PFSK-1 (cell line): ENCODE measurements at regions not wholly inside any gene's neighbourhood (a gene's known extent, or its start where the extent isn't known, plus 50 kb on each side); places are given as distances from the start of the nearest gene placed in this dataset.

Source experiments
- FOXP2 ChIP-seq: optimal IDR thresholded peaks from 2 replicates; pipeline ENCODE3; 2011; ENCODE audit warnings: borderline replicate concordance, control low read depth, inconsistent platforms; ENCODE audit not compliant: insufficient read depth; ENCODE audit errors: extremely low read length, extremely low read depth
- POLR2AphosphoS5 ChIP-seq: IDR thresholded peaks from 2 replicates; pipeline ENCODE4 v1.6.1; 2012; ENCODE audit warnings: low read depth, mild to moderate bottlenecking, control low read depth, low read length, moderate library complexity
- REST ChIP-seq, 2 experiments: IDR thresholded peaks; 2 replicates each; pipeline versions ENCODE4 v1.6.1 to v1.8.0; 2011 to 2012; ENCODE audit warnings: low read depth in 2 of 2, low read length in 2 of 2, control low read depth in 1 of 2, inconsistent platforms in 1 of 2, mild to moderate bottlenecking in 1 of 2, moderate library complexity in 1 of 2; ENCODE audit not compliant: insufficient read depth in 1 of 2
- SIN3A ChIP-seq: IDR thresholded peaks from 2 replicates; pipeline ENCODE4 v1.6.1; 2012; ENCODE audit warnings: mild to moderate bottlenecking, low read length, moderate library complexity, borderline replicate concordance; ENCODE audit not compliant: insufficient read depth
- TAF1 ChIP-seq: IDR thresholded peaks from 2 replicates; pipeline ENCODE4 v1.6.1; 2012; ENCODE audit warnings: low read length, control low read depth, borderline replicate concordance; ENCODE audit not compliant: insufficient read depth

GRCh38 chr10:89985446-89985845, 284.1 kb downstream of the KIF20B start:
- no peak for TF ChIP-seq TAF1
- TF ChIP-seq POLR2AphosphoS5 = no peak
- TF ChIP-seq FOXP2 = no peak
- no peak for TF ChIP-seq REST (IDR thresholded peaks at IDR 0.05; ENCODE audit: insufficient read depth in 1 of 2, low read depth in 2 of 2, low read length in 2 of 2)
- no peak for TF ChIP-seq SIN3A

- TF ChIP-seq POLR2AphosphoS5 = no peak
- TF ChIP-seq TAF1 = no peak
- TF ChIP-seq REST (IDR thresholded peaks at IDR 0.05; ENCODE audit: insufficient read depth in 1 of 2, low read depth in 2 of 2, low read length in 2 of 2) = no peak
- TF ChIP-seq SIN3A = no peak
- no peak for TF ChIP-seq FOXP2
Observed at GRCh38 chr10:89992575-89992974, 291.2 kb downstream of the KIF20B start.

- TF ChIP-seq REST (IDR thresholded peaks at IDR 0.05; ENCODE audit: insufficient read depth in 1 of 2, low read depth in 2 of 2, low read length in 2 of 2) = no peak
- TF ChIP-seq FOXP2 = no peak
- no peak for TF ChIP-seq POLR2AphosphoS5
- TF ChIP-seq SIN3A = no peak
- no peak for TF ChIP-seq TAF1
Observed at GRCh38 chr10:90007226-90007625, 305.8 kb downstream of the KIF20B start.

GRCh38 chr10:90018819-90019218, 317.4 kb downstream of the KIF20B start:
- TF ChIP-seq POLR2AphosphoS5 (no peak), FOXP2 (no peak), REST (IDR thresholded peaks at IDR 0.05; ENCODE audit: insufficient read depth in 1 of 2, low read depth in 2 of 2, low read length in 2 of 2) (no peak), TAF1 (no peak), SIN3A (no peak)

- TF ChIP-seq REST (IDR thresholded peaks at IDR 0.05; ENCODE audit: insufficient read depth in 1 of 2, low read depth in 2 of 2, low read length in 2 of 2) (no peak), SIN3A (no peak)
Observed at GRCh38 chr10:90020506-90020905, 319.1 kb downstream of the KIF20B start.
